ENCODE measurements at regions not wholly inside any gene's neighbourhood (a gene's known extent, or its start where the extent isn't known, plus 50 kb on each side); places are given as distances from the start of the nearest gene placed in this dataset.

- no peaks in the 10 kb centered on the region for H4K20me1 ChIP-seq (ENCODE audit: control insufficient read depth, insufficient read depth, insufficient read length)
These were observed 91.4 kb upstream of the GSE1 start for GRCh38 chr16:85521552-85522307.

More at GRCh38 chr16:85521552-85522307, 91.4 kb upstream of the GSE1 start:
- H3K27me3 Mint-ChIP-seq (ENCODE audit: low read depth), result no peaks in the 10 kb centered on the region; the same call in 1 of the 2 replicates
- TF ChIP-seq CTCF (conservative IDR thresholded peaks at IDR 0.05), result no peak
- Histone ChIP-seq H3K9ac (ENCODE audit: extremely low read depth, insufficient read length, low read length) (no peak overlapping the region), H3K4me1 (ENCODE audit: insufficient read depth, low read length) (no peaks in the 10 kb centered on the region; the same call in 1 of the 2 replicates), H4K5ac (ENCODE audit: insufficient read length, low read depth, low read length) (no peak overlapping the region), H3K27me3 (ENCODE audit: insufficient read depth, low read length) (no peaks in the 10 kb centered on the region), H3K14ac (ENCODE audit: insufficient read depth, low read length) (no peak overlapping the region), H3K56ac (ENCODE audit: insufficient read length, low read depth, low read length) (no peak overlapping the region), H3K79me1 (ENCODE audit: insufficient read depth, low read depth, low read length, poor library complexity, severe bottlenecking) (no peaks in the 10 kb centered on the region), H2BK12ac (ENCODE audit: insufficient read length, low read depth, low read length) (no peak overlapping the region), H3K23me2 (ENCODE audit: insufficient read length, low read depth, low read length, poor library complexity, severe bottlenecking) (no peaks in the 10 kb centered on the region), H2AK5ac (ENCODE audit: insufficient read length, low read length) (no peak overlapping the region), H4K91ac (ENCODE audit: insufficient read length, low read depth, low read length) (no peak overlapping the region), H3K4ac (ENCODE audit: low read depth, low read length) (no peak overlapping the region), H3K9me3 (ENCODE audit: control insufficient read depth, low read depth, low read length) (no peaks in the 10 kb centered on the region), H3K79me2 (ENCODE audit: insufficient read depth, low read length) (no peaks in the 10 kb centered on the region), H2BK5ac (ENCODE audit: insufficient read length, low read length) (no peak overlapping the region), H4K8ac (replicated peaks; ENCODE audit: insufficient read length, low read depth, low read length) (no peak overlapping the region), H3T11ph (ENCODE audit: low read length) (no peak overlapping the region), H2AFZ (ENCODE audit: low read length) (no peak overlapping the region), H2BK120ac (ENCODE audit: low read depth, low read length, poor library complexity, severe bottlenecking) (no peak overlapping the region), H3K27ac (ENCODE audit: insufficient read length, low read depth, low read length) (no peak overlapping the region), H2BK15ac (ENCODE audit: low read depth, low read length) (no peak overlapping the region), H3K4me2 (ENCODE audit: insufficient read depth, insufficient read length, low read length) (no peak overlapping the region), H2BK20ac (ENCODE audit: low read depth, low read length, poor library complexity, severe bottlenecking) (no peak overlapping the region), H3K18ac (ENCODE audit: insufficient read length, low read depth, low read length) (no peak overlapping the region), H3K23ac (ENCODE audit: insufficient read length, low read depth, low read length) (no peak overlapping the region)
- DNase-seq, result no peak
- WGBS (ENCODE audit: extremely low coverage, insufficient read length, low lambda C conversion rate), result no CpG with 5 or more reads among the region's 21 CpGs
- H3K36me3 Mint-ChIP-seq (ENCODE audit: insufficient read depth in 1 of 3, low read depth in 3 of 3), result peaks cover 0 to 9% (median 8%) of the 10 kb centered on the region in 3 experiments; a peak in 4 of 7 replicates
- peaks cover 28 to 33% of the 10 kb centered on the region in 2 experiments for H3K4me1 Mint-ChIP-seq
- no peak overlapping the region for H3K4me3 Mint-ChIP-seq
- H3K9me3 Mint-ChIP-seq, result peaks cover 0 to 6% of the 10 kb centered on the region in 2 experiments; a peak in 3 of 5 replicates
- H3K27ac Mint-ChIP-seq, result peak overlapping the region in 2 of 3 experiments; percentile 69 to 72; a peak in 2 of 7 replicates

Data from H9 (cell line).